Neural cell (in vitro differentiated cells): ENCODE measurements at regions not wholly inside any gene's neighbourhood (a gene's known extent, or its start where the extent isn't known, plus 50 kb on each side); places are given as distances from the start of the nearest gene placed in this dataset.

ENCODE experiments used
- H2AFZ ChIP-seq: fragments of 200-600, 300-800 bp; sonication (generic), shearing (Covaris generic); 2 replicates; pipeline ENCODE4 v1.6.0; 2014; ENCODE audit warnings: low read depth, mild to moderate bottlenecking, antibody characterized with exemption, low read length, moderate library complexity
- H3F3A ChIP-seq: fragments of 200-600 bp; shearing (Covaris generic); 2 replicates; pipeline ENCODE4 v1.6.1; 2016; ENCODE audit warnings: mild to moderate bottlenecking, moderate library complexity, mixed read lengths, antibody characterized with exemption, low read length; ENCODE audit not compliant: insufficient read depth, poor library complexity, severe bottlenecking
- H3K27ac ChIP-seq: fragments of 200-600, 300-800 bp; sonication (generic), shearing (Covaris generic); 2 replicates; pipeline ENCODE4 v1.5.1; 2014; ENCODE audit warnings: mild to moderate bottlenecking, low read length, moderate library complexity
- H3K27me3 ChIP-seq: fragments of 300-800, 200-600 bp; sonication (generic), shearing (Covaris generic); 2 replicates; pipeline ENCODE4 v1.6.0; 2014; ENCODE audit warnings: mild to moderate bottlenecking, low read depth, low read length, moderate library complexity; ENCODE audit not compliant: insufficient read depth
- H3K36me3 ChIP-seq: fragments of 300-800, 200-600 bp; sonication (generic), shearing (Covaris generic); 2 replicates; pipeline ENCODE4 v1.5.1; 2014; ENCODE audit warnings: mild to moderate bottlenecking, antibody characterized with exemption, low read length, moderate library complexity; ENCODE audit not compliant: insufficient read depth
- H3K4me2 ChIP-seq: fragments of 300-800, 200-600 bp; sonication (generic), shearing (Covaris generic); 2 replicates; pipeline ENCODE4 v1.6.0; 2014; ENCODE audit warnings: mild to moderate bottlenecking, low read length
- H3K4me3 ChIP-seq: fragments of 300-800, 200-600 bp; sonication (generic), shearing (Covaris generic); 2 replicates; pipeline ENCODE4 v1.5.1; 2014; ENCODE audit warnings: mild to moderate bottlenecking, low read length, moderate library complexity
- H3K79me2 ChIP-seq: fragments of 200-600 bp; shearing (Covaris generic); replicated peaks from 2 replicates; pipeline ENCODE4 v1.6.0; 2014; ENCODE audit warnings: mild to moderate bottlenecking, low read length, moderate library complexity; ENCODE audit not compliant: insufficient read depth
- H3K9ac ChIP-seq: fragments of 300-800, 200-600 bp; sonication (generic), shearing (Covaris generic); 2 replicates; pipeline ENCODE4 v1.6.1; 2016; ENCODE audit warnings: mild to moderate bottlenecking, low read length, mixed read lengths
- H3K9me2 ChIP-seq: fragments of 200-600 bp; shearing (Covaris generic); 2 replicates; pipeline ENCODE4 v1.6.1; 2016; ENCODE audit warnings: mild to moderate bottlenecking, low read length, mixed read lengths; ENCODE audit not compliant: insufficient read depth
- H3K9me3 ChIP-seq: fragments of 200-600, 300-800 bp; sonication (generic), shearing (Covaris generic); 2 replicates; pipeline ENCODE4 v1.6.1; 2016; ENCODE audit warnings: mild to moderate bottlenecking, mixed run types, low read length, moderate library complexity, mixed read lengths
- H4K20me1 ChIP-seq: fragments of 200-600 bp; shearing (Covaris generic); 2 replicates; pipeline ENCODE4 v1.6.1; 2016; ENCODE audit warnings: mild to moderate bottlenecking, mixed run types; ENCODE audit not compliant: insufficient read depth
- EP300 ChIP-seq: fragments of 450-650 bp; conservative IDR thresholded peaks from 2 replicates; pipeline ENCODE4 v1.6.1; 2014; ENCODE audit warnings: antibody characterized with exemption, mild to moderate bottlenecking, moderate library complexity; ENCODE audit not compliant: poor library complexity, severe bottlenecking
- EZH2 ChIP-seq: fragments of 200-600, 300-800 bp; shearing (Covaris generic), sonication (generic); IDR thresholded peaks from 2 replicates; pipeline ENCODE4 v1.6.1; 2014; ENCODE audit warnings: antibody characterized with exemption, low read length, borderline replicate concordance, mild to moderate bottlenecking; ENCODE audit not compliant: insufficient read depth, poor library complexity, severe bottlenecking
- POLR2AphosphoS5 ChIP-seq: IDR thresholded peaks from 2 replicates; pipeline ENCODE4 v1.6.1; 2012
- RAD21 ChIP-seq: fragments of 450-650 bp; conservative IDR thresholded peaks from 2 replicates; pipeline ENCODE4 v1.6.1; 2014; ENCODE audit warnings: antibody characterized with exemption, mild to moderate bottlenecking, moderate library complexity
- REST ChIP-seq: IDR thresholded peaks from 2 replicates; pipeline ENCODE4 v1.6.1; 2012; ENCODE audit warnings: borderline replicate concordance
- TF ChIP-seq, protein P1 (sequence below): fragments of 450-650 bp; IDR thresholded peaks from 2 replicates; pipeline ENCODE4 v1.5.1; 2014; ENCODE audit warnings: antibody characterized with exemption, mild to moderate bottlenecking, moderate library complexity; ENCODE audit not compliant: poor library complexity, severe bottlenecking

- H3F3A ChIP-seq = no peaks in the 10 kb centered on the region
- H3K9ac ChIP-seq = no peak overlapping the region
- TF ChIP-seq EZH2 (no peak), RAD21 (no peak), EP300 (no peak)
- TF ChIP-seq, protein P1, sequence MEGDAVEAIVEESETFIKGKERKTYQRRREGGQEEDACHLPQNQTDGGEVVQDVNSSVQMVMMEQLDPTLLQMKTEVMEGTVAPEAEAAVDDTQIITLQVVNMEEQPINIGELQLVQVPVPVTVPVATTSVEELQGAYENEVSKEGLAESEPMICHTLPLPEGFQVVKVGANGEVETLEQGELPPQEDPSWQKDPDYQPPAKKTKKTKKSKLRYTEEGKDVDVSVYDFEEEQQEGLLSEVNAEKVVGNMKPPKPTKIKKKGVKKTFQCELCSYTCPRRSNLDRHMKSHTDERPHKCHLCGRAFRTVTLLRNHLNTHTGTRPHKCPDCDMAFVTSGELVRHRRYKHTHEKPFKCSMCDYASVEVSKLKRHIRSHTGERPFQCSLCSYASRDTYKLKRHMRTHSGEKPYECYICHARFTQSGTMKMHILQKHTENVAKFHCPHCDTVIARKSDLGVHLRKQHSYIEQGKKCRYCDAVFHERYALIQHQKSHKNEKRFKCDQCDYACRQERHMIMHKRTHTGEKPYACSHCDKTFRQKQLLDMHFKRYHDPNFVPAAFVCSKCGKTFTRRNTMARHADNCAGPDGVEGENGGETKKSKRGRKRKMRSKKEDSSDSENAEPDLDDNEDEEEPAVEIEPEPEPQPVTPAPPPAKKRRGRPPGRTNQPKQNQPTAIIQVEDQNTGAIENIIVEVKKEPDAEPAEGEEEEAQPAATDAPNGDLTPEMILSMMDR = no peak
- no peak overlapping the region for H3K27ac ChIP-seq
- H4K20me1 ChIP-seq = no peaks in the 10 kb centered on the region
- no peaks in the 10 kb centered on the region for H3K36me3 ChIP-seq
- H3K27me3 ChIP-seq = no peaks in the 10 kb centered on the region
- no peak overlapping the region for H2AFZ ChIP-seq
- no peak overlapping the region for H3K4me3 ChIP-seq
- H3K4me2 ChIP-seq = no peak overlapping the region
- no peaks in the 10 kb centered on the region for H3K9me2 ChIP-seq
- no peaks in the 10 kb centered on the region for H3K79me2 ChIP-seq
- H3K9me3 ChIP-seq = no peaks in the 10 kb centered on the region
These were observed 166.5 kb upstream of the NR3C1 start for GRCh38 chr5:143569722-143570567.

DNA sequence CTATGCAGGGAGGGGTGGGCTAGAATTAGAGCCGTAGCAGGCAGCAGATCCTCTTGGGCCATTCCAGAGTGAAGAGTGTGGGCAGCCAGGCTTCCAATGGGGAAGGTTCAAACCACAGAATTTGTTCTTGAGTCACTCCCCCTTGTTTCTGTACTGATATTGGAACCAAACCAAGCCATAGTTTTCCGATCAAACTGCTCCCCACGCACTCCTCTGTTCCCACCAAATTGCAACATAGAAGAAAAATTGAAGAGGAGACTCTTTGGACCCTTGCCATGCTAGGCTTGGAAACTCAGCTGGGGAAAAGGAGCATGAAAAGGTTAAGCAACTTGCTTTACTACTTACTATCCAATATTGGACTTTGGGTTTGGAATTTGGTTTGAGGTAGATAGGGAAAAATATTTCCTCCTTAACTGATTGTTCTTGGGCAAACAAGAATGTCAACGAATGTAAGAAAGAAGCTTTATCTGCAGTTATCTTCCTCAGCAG, 165.8 kb upstream of the NR3C1 start:
- TF ChIP-seq POLR2AphosphoS5 (no peak), RAD21 (no peak), REST (no peak), EP300 (no peak)
- TF ChIP-seq, protein P1 = no peak
- H3K9me2 ChIP-seq = no peaks in the 10 kb centered on the region
- no peak overlapping the region for H3K27ac ChIP-seq
- no peak overlapping the region for H2AFZ ChIP-seq
- no peaks in the 10 kb centered on the region for H4K20me1 ChIP-seq
- H3K9ac ChIP-seq = no peak overlapping the region
- no peaks in the 10 kb centered on the region for H3F3A ChIP-seq
- no peaks in the 10 kb centered on the region for H3K79me2 ChIP-seq
- no peak overlapping the region for H3K4me2 ChIP-seq
- H3K36me3 ChIP-seq = no peaks in the 10 kb centered on the region
- no peak overlapping the region for H3K4me3 ChIP-seq
- H3K9me3 ChIP-seq = no peaks in the 10 kb centered on the region
- H3K27me3 ChIP-seq = no peaks in the 10 kb centered on the region
